Right lobe of liver (tissue), 6 donors: ENCODE measurements at regions not wholly inside any gene's neighbourhood (a gene's known extent, or its start where the extent isn't known, plus 50 kb on each side); places are given as distances from the start of the nearest gene placed in this dataset.

Experiments
- ATAC-seq, 4 donors: fragments of 200-7000 bp; cut with Tn5 transposase; one replicate each; pipeline ENCODE4 v1.9.1; 2020; ENCODE audit warnings: mild to moderate bottlenecking in 4 of 4, moderate library complexity in 4 of 4
- DNase-seq, 3 donors: peaks; one replicate each; pipeline ENCODE4 v3.0.0-alpha.2; 2020
- H3K27ac ChIP-seq, 3 donors: fragments of 200-600 bp; one replicate each; pipeline ENCODE4 v1.8.0; 2022
- H3K27me3 ChIP-seq, 2 donors: fragments of 200-600 bp; one replicate each; pipeline ENCODE4 v1.8.0; 2022
- H3K36me3 ChIP-seq, 4 donors: fragments of 200-600 bp; sonication (generic) in 1 of 4; one replicate each; pipeline versions ENCODE4 v1.5.1 to v1.8.0; 2017 to 2022; ENCODE audit warnings: control low read depth in 1 of 4
- H3K4me1 ChIP-seq, 4 donors: fragments of 200-600 bp; sonication (generic) in 1 of 4; one replicate each; pipeline versions ENCODE4 v1.5.1 to v1.8.0; 2017 to 2022; ENCODE audit warnings: control low read depth in 1 of 4
- H3K4me3 ChIP-seq, 3 donors: fragments of 200-600 bp; one replicate each; pipeline ENCODE4 v1.8.0; 2022
- H3K9me3 ChIP-seq, 4 donors: fragments of 200-600 bp; sonication (generic) in 1 of 4; one replicate each; pipeline versions ENCODE4 v1.5.1 to v1.8.0; 2017 to 2022; ENCODE audit warnings: control low read depth in 1 of 4
- CTCF ChIP-seq, 4 donors: fragments of 200-600 bp in 3 of 4; fragments of 450-650 bp in 1 of 4; IDR thresholded peaks; one replicate each; pipeline versions ENCODE4 v1.5.1 to v1.8.0; 2016 to 2022; ENCODE audit warnings: antibody characterized with exemption in 4 of 4, mild to moderate bottlenecking in 2 of 4
- POLR2A ChIP-seq: fragments of 450-650 bp; IDR thresholded peaks from one replicate; pipeline ENCODE4 v1.6.1; 2017; ENCODE audit warnings: antibody characterized with exemption, mild to moderate bottlenecking
- WGBS: methylation state at CpG from one replicate; pipeline ENCODE4 v1.1.6; 2018; ENCODE audit warnings: low coverage, low lambda C conversion rate; ENCODE audit not compliant: insufficient coverage; ENCODE audit errors: missing lambda C conversion rate; 5-methylcytosine and 5-hydroxymethylcytosine counted together
- intact Hi-C, 2 donors: fragments of 100-400 bp; cut with DNase I; formaldehyde crosslinking; loops; one replicate each; pipeline versions ENCODE4 v1.11.2 to v1.14.1; 2022
- donor health status: DM: no; HTN: yes; CAD: no.
- donor health status: DM: no; HTN: no; CAD: no.
- donor health status: DM: no; HTN: no; CAD: no.
- donor health status: DM: no; HTN: yes; CAD: no.
- donor health status: DM: no; HTN: yes; CAD: no.

GRCh38 chr10:29736366-29737073 is 101.7 kb upstream of the SVIL start:
- peak overlapping the region; percentile 91 to 97 (median 91) for H3K27ac ChIP-seq
- no peaks in the 10 kb centered on the region for H3K27me3 ChIP-seq
- DNase-seq (peak; percentile 77 to 79 (median 79)), ATAC-seq (peak; percentile 66 to 80 (median 74))
- peaks cover 0 to 10% (median 4%) of the 10 kb centered on the region in 4 donors for H3K4me1 ChIP-seq
- TF ChIP-seq CTCF (IDR thresholded peaks at IDR 0.05), result peak in 1 of 4 donors; percentile 24
- TF ChIP-seq POLR2A, result peak; percentile 83
- intact Hi-C loops, result no loop called here
- peak overlapping the region; percentile 79 to 88 (median 86) for H3K4me3 ChIP-seq
- WGBS, result no CpG with 5 or more reads among the region's 74 CpGs
- no peaks in the 10 kb centered on the region for H3K9me3 ChIP-seq
- no peaks in the 10 kb centered on the region for H3K36me3 ChIP-seq

- DNase-seq, result peak; percentile 91 to 93 (median 93)
- H3K27ac ChIP-seq, result peak overlapping the region; percentile 91 to 97 (median 91)
- intact Hi-C loops, result no loop called here
- WGBS, result 0% methylated on average over 1 of the region's 81 CpGs
- peaks cover 0 to 10% (median 4%) of the 10 kb centered on the region in 4 donors for H3K4me1 ChIP-seq
- peak; percentile 90 to 95 (median 92) for TF ChIP-seq CTCF (IDR thresholded peaks at IDR 0.05)
- TF ChIP-seq POLR2A, result peak; percentile 66
- H3K36me3 ChIP-seq, result no peaks in the 10 kb centered on the region
- H3K9me3 ChIP-seq, result no peaks in the 10 kb centered on the region
- peak overlapping the region; percentile 79 to 88 (median 86) for H3K4me3 ChIP-seq
- peak; percentile 85 to 92 (median 90) for ATAC-seq
- H3K27me3 ChIP-seq, result no peaks in the 10 kb centered on the region
These were observed 101.0 kb upstream of the SVIL start for GRCh38 chr10:29735628-29736365.

- peak; percentile 77 to 84 (median 78) for DNase-seq
These were observed 100.3 kb upstream of the SVIL start for GRCh38 chr10:29734962-29735627.

More at GRCh38 chr10:29734962-29735627, 100.3 kb upstream of the SVIL start:
- peak overlapping the region; percentile 79 to 88 (median 86) for H3K4me3 ChIP-seq
- H3K9me3 ChIP-seq, result no peaks in the 10 kb centered on the region
- H3K27ac ChIP-seq, result peak overlapping the region; percentile 91 to 97 (median 91)
- H3K36me3 ChIP-seq, result no peaks in the 10 kb centered on the region
- peak; percentile 47 to 67 (median 53) for ATAC-seq
- TF ChIP-seq POLR2A, result no peak
- TF ChIP-seq CTCF (IDR thresholded peaks at IDR 0.05), result no peak
- intact Hi-C loops, result no loop called here
- peaks cover 0 to 10% (median 4%) of the 10 kb centered on the region in 4 donors for H3K4me1 ChIP-seq
- 0% methylated on average over 6 of the region's 77 CpGs for WGBS
- no peaks in the 10 kb centered on the region for H3K27me3 ChIP-seq
